Panc1 (cell line): ENCODE measurements at regions not wholly inside any gene's neighbourhood (a gene's known extent, or its start where the extent isn't known, plus 50 kb on each side); places are given as distances from the start of the nearest gene placed in this dataset.
"Not testable (repeated sequence)": the region's sequence is repeated elsewhere in the genome, so short reads cannot be mapped to it uniquely, and the experiment has no call there.

Experiments used
- ATAC-seq: fragments of 200-7000 bp; cut with Tn5 transposase; 2 replicates; pipeline ENCODE4 v1.9.1; 2020; ENCODE audit warnings: mild to moderate bottlenecking, moderate library complexity
- BruUV-seq: library from RNA; stranded (reverse); fragments of 400-500 nt; replicated peaks from 2 replicates; lab custom pipeline; 2021; lab: Mats Ljungman, UMichigan
- CTCF ChIA-PET: fragments of 300-600 bp; sonication (Branson Sonifier 250); formaldehyde crosslinking; loops from one replicate; lab custom pipeline; 2022; ENCODE audit warnings: antibody characterized with exemption; lab: Charles Lee
- POLR2A ChIA-PET: fragments of 300-600 bp; sonication (Branson Sonifier 250); formaldehyde crosslinking; loops from one replicate; lab custom pipeline; 2022; ENCODE audit warnings: antibody characterized with exemption; lab: Charles Lee
- DNase-seq: peaks from one replicate; pipeline ENCODE4 v3.0.0-alpha.2; 2010; ENCODE audit warnings: low read depth, low spot score
- H3K27ac ChIP-seq: 2 replicates; pipeline ENCODE4 v1.5.1; 2011; ENCODE audit warnings: mild to moderate bottlenecking, low read length, inconsistent platforms
- H3K27me3 ChIP-seq: fragments of 200-500 bp; sonication (Bioruptor generic); 2 replicates; pipeline ENCODE4 v1.6.0; 2014; ENCODE audit warnings: low read length, inconsistent platforms; ENCODE audit not compliant: control insufficient read depth, insufficient read depth
- H3K36me3 ChIP-seq: fragments of 200-500 bp; sonication (Bioruptor generic); 2 replicates; pipeline ENCODE4 v1.5.1; 2014; ENCODE audit warnings: inconsistent platforms, mild to moderate bottlenecking, low read length, moderate library complexity; ENCODE audit not compliant: control insufficient read depth, insufficient read depth
- H3K4me1 ChIP-seq: 2 replicates; pipeline ENCODE4 v1.5.1; 2011; ENCODE audit warnings: inconsistent platforms, mild to moderate bottlenecking, low read length, moderate library complexity; ENCODE audit not compliant: control insufficient read depth, insufficient read depth
- H3K4me3 ChIP-seq, 2 experiments: 2 replicates each; pipeline ENCODE4 v1.5.1; 2011 to 2012; ENCODE audit warnings: low read depth in 2 of 2, low read length in 2 of 2, mild to moderate bottlenecking in 2 of 2, inconsistent platforms in 1 of 2, moderate library complexity in 1 of 2
- H3K9me3 ChIP-seq: fragments of 200-500 bp; sonication (Bioruptor generic); 2 replicates; pipeline ENCODE4 v1.5.1; 2014; ENCODE audit warnings: low read depth, mild to moderate bottlenecking, inconsistent platforms, low read length, moderate library complexity; ENCODE audit not compliant: control insufficient read depth, insufficient read depth
- CTCF ChIP-seq: fragments of 450-650 bp; IDR thresholded peaks from 2 replicates; pipeline ENCODE4 v1.5.1; 2017; ENCODE audit warnings: mild to moderate bottlenecking
- POLR2AphosphoS5 ChIP-seq: IDR thresholded peaks from 2 replicates; pipeline ENCODE4 v1.6.1; 2012; ENCODE audit warnings: mild to moderate bottlenecking, low read depth, low read length, moderate library complexity
- REST ChIP-seq, 2 experiments: IDR thresholded peaks; 2 replicates each; pipeline ENCODE4 v1.6.1; 2011 to 2012; ENCODE audit warnings: low read depth in 2 of 2, control low read depth in 1 of 2, low read length in 1 of 2, mild to moderate bottlenecking in 1 of 2, moderate library complexity in 1 of 2; ENCODE audit not compliant: insufficient read depth in 1 of 2
- SIN3A ChIP-seq: IDR thresholded peaks from 2 replicates; pipeline ENCODE4 v1.6.1; 2012; ENCODE audit warnings: low read depth, mild to moderate bottlenecking, low read length, moderate library complexity, borderline replicate concordance; ENCODE audit not compliant: insufficient read depth
- TCF7L2 ChIP-seq: IDR thresholded peaks from 2 replicates; pipeline ENCODE4 v1.6.1; 2011; ENCODE audit warnings: mild to moderate bottlenecking, low read depth, low read length, inconsistent platforms
- in situ Hi-C: cut with HindIII; loops from 2 replicates; pipeline ENCODE4 v1.10.0; 2016; ENCODE audit warnings: low sequenced_read_pairs, low pct_unique_long_range_greater_than_20kb
- intact Hi-C: fragments of 100-400 bp; cut with micrococcal nuclease; formaldehyde crosslinking; loops from one replicate; pipeline ENCODE4 v1.10.0; 2022; ENCODE audit not compliant: unreplicated experiment

- ATAC-seq = no peak
- H3K9me3 ChIP-seq = no peaks in the 10 kb centered on the region
- no TSS peak for BruUV-seq
Observed at GRCh38 chr15:93929375-93930094, 301.8 kb upstream of the MCTP2 start.

GRCh38 chr15:93920204-93920603 is 311.2 kb upstream of the MCTP2 start:
- no peaks in the 10 kb centered on the region for H3K36me3 ChIP-seq
- intact Hi-C loops = no loop called here
- BruUV-seq = no TSS peak
- POLR2A ChIA-PET = interaction anchor here (0.6 kb wide), 1 partner anchor 823 kb away, joined by 3 read pairs; no protein-coding TSS in a partner anchor
- no peak for ATAC-seq
- no peak for DNase-seq
- H3K9me3 ChIP-seq = no peaks in the 10 kb centered on the region; the same call in 1 of the 2 replicates
- CTCF ChIA-PET = no interaction called here
- TF ChIP-seq POLR2AphosphoS5 (no peak), CTCF (no peak), REST (IDR thresholded peaks at IDR 0.05; ENCODE audit: insufficient read depth in 1 of 2, low read depth in 2 of 2, low read length in 1 of 2) (no peak), SIN3A (no peak), TCF7L2 (no peak)
- H3K27me3 ChIP-seq = no peaks in the 10 kb centered on the region
- in situ Hi-C loops = no loop called here
- H3K4me1 ChIP-seq = no peaks in the 10 kb centered on the region
- no peak overlapping the region for H3K27ac ChIP-seq
- no peak overlapping the region for H3K4me3 ChIP-seq

More at GRCh38 chr15:93929375-93930094, 301.8 kb upstream of the MCTP2 start:
- ChIA-PET POLR2A (no interaction called here), CTCF (no interaction called here)
- in situ Hi-C loops (no loop called here), intact Hi-C loops (no loop called here)
- TF ChIP-seq TCF7L2 = no peak
- no peak for TF ChIP-seq SIN3A
- no peak for TF ChIP-seq CTCF
- no peak for TF ChIP-seq POLR2AphosphoS5
- TF ChIP-seq REST (IDR thresholded peaks at IDR 0.05; ENCODE audit: insufficient read depth in 1 of 2, low read depth in 2 of 2, low read length in 1 of 2) = no peak
- Histone ChIP-seq H3K4me3 (no peak overlapping the region), H3K27ac (no peak overlapping the region), H3K36me3 (no peaks in the 10 kb centered on the region), H3K27me3 (no peaks in the 10 kb centered on the region), H3K4me1 (no peaks in the 10 kb centered on the region)
- no peak for DNase-seq

GRCh38 chr15:93918801-93919200 is 312.6 kb upstream of the MCTP2 start:
- H3K4me1 ChIP-seq, H3K4me3 ChIP-seq, BruUV-seq, H3K27me3 ChIP-seq, intact Hi-C loops, CTCF ChIA-PET, POLR2A ChIA-PET, DNase-seq, H3K36me3 ChIP-seq, H3K27ac ChIP-seq, in situ Hi-C loops, ATAC-seq, H3K9me3 ChIP-seq: not testable (repeated sequence)
